HG02642 (cell line): ENCODE measurements at regions not wholly inside any gene's neighbourhood (a gene's known extent, or its start where the extent isn't known, plus 50 kb on each side); places are given as distances from the start of the nearest gene placed in this dataset.
A peak's percentile ranks its signal among the peaks of the same experiment; 100 is the strongest.

ENCODE experiments used
- ATAC-seq: cut with Tn5 transposase; IDR thresholded peaks from one replicate; pipeline ENCODE4 v1.9.1; 2021; ENCODE audit warnings: mild to moderate bottlenecking; ENCODE audit not compliant: unreplicated experiment, poor library complexity

DNA sequence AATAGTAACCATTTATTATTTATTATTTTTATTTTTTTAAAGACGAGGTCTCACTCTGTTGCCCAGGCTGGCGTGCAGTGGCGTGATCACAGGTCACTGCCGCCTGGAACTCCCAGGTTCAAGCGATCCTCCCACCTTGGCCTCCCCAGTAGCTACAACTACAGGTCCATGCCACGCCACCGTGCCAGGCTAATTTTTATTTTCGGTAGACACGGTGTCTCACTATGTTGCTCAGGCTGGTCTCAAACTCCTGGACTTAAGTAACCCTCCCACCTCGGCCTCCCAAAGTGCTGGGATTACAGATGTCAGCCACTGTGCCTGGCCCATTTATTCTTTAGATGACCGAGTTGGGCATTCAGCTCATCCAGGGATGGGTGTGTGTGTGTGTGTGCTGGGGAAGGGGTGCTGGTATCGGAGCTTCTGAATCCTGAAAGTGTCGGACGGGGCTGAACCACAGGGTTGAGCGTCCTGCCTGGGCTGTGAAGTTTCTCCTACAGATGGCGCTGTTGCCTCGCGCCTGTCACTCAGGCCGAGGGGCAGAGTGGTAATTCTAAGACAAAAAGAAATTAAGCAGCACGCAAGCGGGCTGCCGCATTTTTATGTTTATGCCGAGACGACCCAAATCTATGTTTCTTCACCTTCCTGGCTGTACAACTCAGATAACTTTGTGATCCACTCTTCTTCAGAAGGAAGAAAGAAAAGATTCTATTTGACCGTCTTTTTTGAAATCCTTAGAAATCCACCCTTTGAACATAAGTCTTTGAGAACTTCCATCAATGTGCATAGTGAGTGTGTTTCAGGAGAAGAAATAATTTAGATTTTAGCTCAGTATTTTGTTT is 252.8 kb downstream of the CDH26 start:
- ATAC-seq = peak; percentile 68

DNA sequence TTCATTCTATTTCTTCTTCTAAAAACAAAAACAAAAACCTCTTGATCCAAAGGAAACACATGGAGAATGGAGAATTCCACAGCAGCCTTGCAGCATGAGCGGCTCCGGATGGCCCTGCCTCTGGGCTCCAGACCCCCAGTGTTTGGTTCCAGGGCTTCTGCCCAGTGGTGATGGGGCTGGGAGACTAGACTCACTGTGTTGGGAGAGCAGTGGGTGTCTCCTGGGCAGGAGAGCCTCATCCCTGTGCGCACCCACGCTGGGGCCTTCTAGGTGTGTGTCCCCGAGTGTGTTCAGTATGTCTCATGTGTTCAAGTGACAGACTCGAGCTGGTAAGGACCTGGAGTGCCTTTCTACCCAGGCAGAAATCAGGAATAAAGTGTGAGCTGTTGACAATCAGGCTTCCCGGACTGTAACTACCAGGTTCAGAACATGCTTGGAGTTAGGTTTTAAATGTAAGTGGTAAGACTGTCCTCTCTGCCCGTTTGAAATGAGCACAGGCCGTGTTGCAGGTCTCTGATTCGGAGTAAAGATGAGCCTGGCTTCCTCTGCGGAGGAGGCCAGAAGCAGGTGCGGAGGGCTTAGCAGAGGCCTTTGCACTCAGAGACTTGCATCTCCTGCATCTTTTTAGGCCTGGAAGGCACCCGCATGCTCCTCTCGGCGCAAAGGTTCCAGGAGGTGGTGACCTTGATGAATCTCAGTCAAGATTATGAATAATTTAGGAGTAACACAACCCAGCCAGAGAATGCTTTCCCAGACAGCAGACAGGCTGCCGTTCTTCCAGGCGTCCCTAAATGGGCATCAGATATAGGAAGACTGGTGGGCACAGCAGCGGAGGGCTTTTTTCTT is 253.6 kb downstream of the CDH26 start:
- ATAC-seq = no peak

DNA sequence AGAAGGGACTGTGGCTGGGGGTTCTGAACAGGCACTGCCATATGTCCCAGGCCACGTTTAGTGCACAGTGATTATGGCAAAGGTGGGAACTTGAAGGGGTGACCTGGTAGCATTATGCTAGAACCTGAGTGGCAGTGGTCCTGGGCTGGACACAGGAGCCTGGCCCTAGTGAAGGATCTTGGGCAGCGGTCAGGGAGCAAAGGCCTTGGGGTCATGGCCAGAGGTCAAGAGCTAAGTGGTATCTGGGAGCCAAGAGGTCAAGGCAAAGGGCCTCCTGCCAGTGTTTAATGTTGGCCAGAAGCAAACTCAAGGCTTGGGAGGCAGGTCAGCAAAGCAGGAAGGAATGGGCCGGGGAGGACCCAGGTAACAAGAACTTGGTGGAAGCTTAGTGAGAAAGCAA is 254.5 kb downstream of the CDH26 start:
- no peak for ATAC-seq

DNA sequence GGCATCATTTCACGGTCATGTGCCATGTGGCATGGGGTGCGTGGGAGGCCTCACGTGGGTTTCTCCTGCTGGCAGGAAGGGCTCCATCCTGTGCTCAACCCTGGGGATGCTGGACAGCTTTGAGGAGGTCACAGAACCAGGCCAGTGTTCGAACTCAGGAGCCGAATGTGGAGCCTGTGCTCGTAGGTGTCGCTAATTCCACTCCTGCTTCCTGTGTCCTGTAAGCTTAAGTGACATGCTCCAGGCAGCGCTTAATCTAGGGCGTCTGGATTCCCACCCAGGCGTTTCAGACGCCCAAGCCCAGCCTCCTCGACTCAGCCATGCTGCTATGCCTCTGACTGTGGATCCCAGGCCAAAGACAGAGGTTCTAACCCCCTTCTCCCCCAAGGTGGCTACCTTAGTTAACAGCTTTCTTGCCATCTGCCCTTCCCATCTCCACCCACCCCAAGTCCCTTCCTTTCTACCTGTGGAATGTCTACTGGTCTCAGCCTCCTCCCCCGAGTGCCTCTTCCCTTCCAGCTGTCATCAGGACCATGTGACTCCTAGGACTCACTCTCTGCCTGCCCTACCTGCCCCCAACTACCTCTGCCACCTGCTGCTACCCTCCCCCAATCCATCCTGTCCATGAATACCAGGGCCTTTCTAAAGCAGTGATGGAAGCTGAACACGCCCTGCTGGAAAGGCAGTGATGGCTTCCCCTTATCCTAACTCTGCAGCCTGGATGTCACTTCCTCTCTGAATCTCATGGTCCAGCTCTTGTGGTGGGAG is 255.1 kb downstream of the CDH26 start:
- ATAC-seq = no peak

DNA sequence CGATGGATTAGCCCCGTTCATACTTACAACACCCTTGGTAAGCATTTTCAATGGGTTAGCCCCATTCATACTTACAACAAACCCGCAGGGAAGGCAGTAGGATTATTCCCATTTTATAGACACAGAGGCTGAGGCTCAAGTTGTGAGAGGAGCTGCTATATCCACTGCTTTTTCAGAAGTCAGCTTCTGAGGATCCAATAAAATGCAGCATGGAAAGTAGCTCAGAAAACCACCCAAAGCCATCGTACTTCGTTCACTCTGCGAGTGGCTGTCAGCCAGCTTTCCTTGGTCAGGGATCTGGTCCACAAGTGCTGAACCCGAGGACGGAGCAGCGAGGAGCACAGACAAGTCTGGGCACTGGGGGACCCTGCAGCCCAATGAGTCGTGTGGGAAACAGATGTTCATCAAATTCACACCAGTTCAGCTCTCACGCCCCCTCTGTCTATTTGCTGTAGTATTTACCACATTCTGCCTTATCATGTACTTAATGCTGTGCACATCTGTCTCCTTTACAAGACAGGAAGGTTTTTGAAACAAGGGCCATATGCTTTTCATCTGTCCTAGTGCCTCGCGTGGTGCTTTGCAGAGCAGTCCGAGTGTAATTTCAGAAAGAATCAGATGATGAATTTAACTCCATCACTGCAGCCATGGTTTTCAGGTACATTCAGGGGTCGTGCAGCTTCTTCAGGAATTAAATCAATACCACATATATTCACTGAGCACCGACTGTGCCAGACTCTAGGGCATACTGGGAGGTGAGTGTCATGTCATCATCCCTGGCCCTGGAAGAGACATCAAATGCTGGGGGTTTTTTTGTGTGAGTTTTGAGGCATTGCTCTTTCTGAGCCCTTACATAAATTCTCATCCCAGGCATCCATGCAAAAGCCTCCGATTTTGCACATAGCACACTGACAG is 256.9 kb downstream of the CDH26 start:
- no peak for ATAC-seq

DNA sequence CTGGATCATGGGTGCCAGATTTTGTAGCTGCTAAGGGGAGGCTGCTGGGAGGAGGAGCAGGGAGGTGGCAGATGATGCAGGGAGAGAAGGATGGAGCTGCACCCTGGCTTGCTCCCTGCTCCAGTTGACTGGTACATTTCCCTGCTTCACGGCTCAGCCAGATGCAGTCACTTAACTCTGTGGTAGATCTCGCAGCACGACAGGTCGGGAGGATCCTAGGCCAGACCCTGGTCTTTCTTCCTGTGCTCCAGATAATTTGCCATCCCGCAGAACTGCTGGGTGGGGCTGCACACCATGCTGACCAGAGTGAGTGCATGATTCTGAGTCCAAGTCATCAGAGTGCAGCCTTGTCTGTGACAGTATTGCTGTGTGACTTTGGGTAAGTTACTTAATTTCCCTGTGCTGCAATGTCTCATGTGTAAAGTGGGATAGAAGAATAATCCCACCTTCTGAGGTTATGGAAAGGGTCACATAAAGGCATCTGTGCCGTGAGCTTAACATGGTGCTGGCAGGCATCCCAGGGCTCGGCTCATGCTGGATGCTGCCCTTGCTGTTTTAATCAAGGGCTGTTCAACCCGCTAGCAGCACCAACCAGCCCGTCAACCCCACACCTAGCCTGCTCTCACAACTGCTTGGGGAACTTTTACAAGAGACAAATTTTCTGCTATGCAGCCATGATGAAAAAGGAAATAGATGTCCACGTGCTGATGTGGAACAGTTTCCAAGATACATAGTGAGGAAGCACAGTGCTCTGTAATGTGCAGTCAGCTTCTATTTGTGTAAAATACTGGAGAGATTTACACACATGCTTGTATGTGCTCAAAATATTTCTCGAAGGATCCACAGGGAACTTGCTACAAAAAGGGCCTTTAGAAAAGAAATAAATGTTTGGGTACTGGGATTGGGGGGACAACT is 257.9 kb downstream of the CDH26 start:
- no peak for ATAC-seq

- ATAC-seq = no peak
Measured at GRCh38 chr20:60219231-60219630, 261.0 kb downstream of the CDH26 start.

DNA sequence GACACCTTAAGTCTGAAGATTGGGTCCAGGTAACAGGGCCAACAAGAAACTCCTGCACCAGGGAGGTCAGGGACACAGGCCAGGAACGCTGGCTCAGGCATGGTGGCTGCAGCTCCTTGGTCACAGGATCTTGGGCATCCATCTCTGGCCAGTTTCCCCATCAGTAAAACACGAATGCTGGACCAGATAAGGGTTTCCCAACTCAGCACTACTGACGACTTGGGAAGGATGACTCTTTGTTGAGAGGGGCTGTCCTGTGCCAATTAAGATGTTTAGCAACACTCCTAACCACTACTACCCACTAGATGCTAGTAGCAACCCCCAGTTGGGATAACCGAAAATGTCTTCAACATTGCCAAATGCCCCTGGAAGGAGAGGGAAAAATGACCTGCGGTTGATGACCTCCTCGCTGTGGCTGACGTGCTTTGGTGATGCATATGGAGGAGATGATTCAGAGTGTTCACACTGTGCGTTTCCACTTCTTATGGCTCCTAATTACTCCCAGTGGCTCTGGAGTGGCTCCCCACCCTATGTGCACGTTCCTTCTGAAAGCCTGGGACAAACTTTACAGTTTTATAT is 261.9 kb downstream of the CDH26 start:
- ATAC-seq = no peak

- ATAC-seq = no peak
Measured at GRCh38 chr20:60220706-60221105, 262.5 kb downstream of the CDH26 start.

GRCh38 chr20:60221593-60221992 is 263.4 kb downstream of the CDH26 start:
- ATAC-seq = no peak

- ATAC-seq = no peak
Measured at GRCh38 chr20:60222497-60222896, 264.3 kb downstream of the CDH26 start.

DNA sequence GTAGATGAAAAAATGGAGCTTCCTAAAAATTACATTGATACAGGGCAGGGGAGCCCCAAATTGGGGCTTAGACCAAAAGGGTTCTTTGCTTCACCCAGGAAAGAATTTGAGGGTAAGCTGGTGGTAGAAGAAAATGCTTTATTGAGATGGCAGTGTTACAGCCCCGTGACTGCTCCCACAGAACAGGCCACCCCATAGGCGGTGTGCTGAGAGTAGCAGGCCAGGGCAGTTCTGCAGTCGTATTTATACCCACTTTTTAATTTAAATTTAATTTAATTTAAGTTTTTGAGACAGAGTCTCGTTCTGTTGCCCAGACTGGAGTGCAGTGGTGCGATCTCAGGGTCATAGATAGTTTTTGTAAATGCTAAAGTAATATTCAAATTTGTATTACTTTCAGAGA is 265.0 kb downstream of the CDH26 start:
- no peak for ATAC-seq

DNA sequence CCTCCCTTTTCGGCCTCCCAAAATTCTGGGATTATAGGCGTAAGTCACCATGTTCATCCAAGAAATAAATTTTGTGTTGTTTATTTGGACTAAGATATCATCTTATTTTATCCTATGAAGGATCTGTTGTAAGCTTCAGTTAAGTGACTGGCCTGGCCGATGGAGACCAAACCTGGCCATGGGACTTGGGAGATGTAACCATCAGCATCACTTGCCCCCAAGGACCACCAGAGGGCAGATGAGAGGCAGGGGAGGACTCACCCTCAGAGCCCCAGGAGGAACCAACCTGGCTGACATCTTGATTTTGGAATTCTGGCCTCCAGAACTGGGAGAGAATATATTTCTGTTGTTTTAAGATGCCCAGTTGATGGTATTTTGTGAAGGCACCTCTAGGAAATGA is 266.7 kb downstream of the CDH26 start:
- no peak for ATAC-seq

- ATAC-seq = no peak
Measured at GRCh38 chr20:60228255-60228654, 270.0 kb downstream of the CDH26 start.

DNA sequence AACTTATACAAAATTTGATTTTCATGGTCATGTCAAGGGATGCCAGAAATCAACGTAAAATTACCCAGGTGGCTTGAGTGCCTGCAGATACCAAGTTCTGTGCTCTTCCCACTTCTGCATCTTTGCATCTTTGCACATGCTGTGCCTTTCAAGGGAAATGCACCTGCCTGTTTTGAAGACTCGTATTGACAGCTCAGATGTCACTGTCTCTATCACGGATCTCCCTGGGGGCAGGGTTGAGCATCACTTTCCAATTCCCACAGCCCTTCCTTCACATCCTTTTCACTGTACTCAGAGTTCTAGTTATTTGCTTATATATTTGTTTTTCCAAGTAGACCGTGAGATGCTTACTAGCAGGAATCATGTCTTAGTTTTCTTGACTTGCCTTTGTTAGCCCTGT is 274.2 kb downstream of the CDH26 start:
- no peak for ATAC-seq

- no peak for ATAC-seq
Measured at GRCh38 chr20:60233018-60233630, 274.9 kb downstream of the CDH26 start.

GRCh38 chr20:60236613-60237012 is 278.4 kb downstream of the CDH26 start:
- ATAC-seq = no peak

DNA sequence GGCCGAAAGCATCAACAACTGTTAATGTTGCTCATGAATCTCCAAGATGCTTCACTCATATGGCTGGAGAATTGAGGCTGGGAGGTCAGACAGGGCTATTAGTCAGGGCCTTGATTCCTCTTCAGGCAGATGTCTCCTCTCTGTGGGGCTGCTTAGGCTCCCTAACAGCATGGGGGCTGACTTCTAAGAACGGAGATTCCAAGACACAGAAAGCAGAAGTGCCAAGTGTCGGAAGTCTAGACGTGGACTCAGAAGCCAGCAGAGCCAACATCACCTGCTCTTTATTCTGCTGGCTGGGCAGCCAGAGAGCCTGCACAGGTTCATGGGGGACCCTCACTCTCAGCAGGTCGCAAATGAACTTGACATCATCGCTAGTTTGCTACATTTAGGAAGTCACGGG is 279.8 kb downstream of the CDH26 start:
- no peak for ATAC-seq
